Stimulated activated CD4-positive, alpha-beta T cell treated with anti-CD3 and anti-CD28 coated beads, Interleukin-15, amount 100 ng/mL, for 1 hour (primary cell): ENCODE measurements at regions not wholly inside any gene's neighbourhood (a gene's known extent, or its start where the extent isn't known, plus 50 kb on each side); places are given as distances from the start of the nearest gene placed in this dataset.

Experiments
- DNase-seq, 2 donors: peaks; one replicate each; pipeline ENCODE4 v3.0.0-alpha.2; 2020; ENCODE audit warnings: low read depth in 1 of 2, low spot score in 1 of 2

GRCh38 chr6:33952016-33952415 is 148.2 kb upstream of the MLN start:
- no peak for DNase-seq

- no peak for DNase-seq
Measured at GRCh38 chr6:33950891-33951889, 147.4 kb upstream of the MLN start.

- no peak for DNase-seq
Measured at GRCh38 chr6:33950472-33950881, 146.7 kb upstream of the MLN start.

- no peak for DNase-seq
Measured at GRCh38 chr6:33949877-33950435, 146.2 kb upstream of the MLN start.

GRCh38 chr6:33949111-33949510 is 145.3 kb upstream of the MLN start:
- DNase-seq, result no peak

GRCh38 chr6:33947916-33948594 is 144.3 kb upstream of the MLN start:
- DNase-seq, result no peak

GRCh38 chr6:33947047-33947446 is 143.2 kb upstream of the MLN start:
- no peak for DNase-seq

GRCh38 chr6:33945931-33946330 is 142.1 kb upstream of the MLN start:
- DNase-seq, result no peak

- DNase-seq, result no peak
Measured at GRCh38 chr6:33944686-33945411, 141.0 kb upstream of the MLN start.

GRCh38 chr6:33936886-33937285 is 133.1 kb upstream of the MLN start:
- no peak for DNase-seq

GRCh38 chr6:33935439-33936080 is 131.8 kb upstream of the MLN start:
- no peak for DNase-seq

- no peak for DNase-seq
Measured at GRCh38 chr6:33934731-33935270, 131.0 kb upstream of the MLN start.

GRCh38 chr6:33933101-33933500 is 129.3 kb upstream of the MLN start:
- no peak for DNase-seq

GRCh38 chr6:33931799-33932198 is 128.0 kb upstream of the MLN start:
- no peak for DNase-seq

- no peak for DNase-seq
Measured at GRCh38 chr6:33929575-33930288, 125.9 kb upstream of the MLN start.

GRCh38 chr6:33927616-33928015 is 123.8 kb upstream of the MLN start:
- DNase-seq, result no peak

GRCh38 chr6:33927112-33927511 is 123.3 kb upstream of the MLN start:
- DNase-seq, result no peak

- DNase-seq, result no peak
Measured at GRCh38 chr6:33926451-33926850, 122.6 kb upstream of the MLN start.

- no peak for DNase-seq
Measured at GRCh38 chr6:33925936-33926335, 122.1 kb upstream of the MLN start.

GRCh38 chr6:33925210-33925609 is 121.4 kb upstream of the MLN start:
- no peak for DNase-seq
